Breast epithelium (tissue), 3 donors: ENCODE measurements at regions not wholly inside any gene's neighbourhood (a gene's known extent, or its start where the extent isn't known, plus 50 kb on each side); places are given as distances from the start of the nearest gene placed in this dataset.
"Not testable (repeated sequence)": the region's sequence is repeated elsewhere in the genome, so short reads cannot be mapped to it uniquely, and the experiment has no call there.

Experiments used
- CTCF ChIP-seq, 3 donors: fragments of 450-650 bp; IDR thresholded peaks; one replicate each; pipeline ENCODE4 v1.5.1; 2016 to 2017; ENCODE audit warnings: antibody characterized with exemption in 3 of 3, mild to moderate bottlenecking in 3 of 3, moderate library complexity in 3 of 3
- POLR2A ChIP-seq: fragments of 450-650 bp; IDR thresholded peaks from one replicate; pipeline ENCODE4 v1.6.1; 2016; ENCODE audit warnings: antibody characterized with exemption, mild to moderate bottlenecking, moderate library complexity

GRCh38 chr9:63325696-63326095 is 1959.3 kb downstream of the FOXD4L5 start:
- not testable (repeated sequence) for TF ChIP-seq POLR2A; CTCF (IDR thresholded peaks at IDR 0.05)
